CD4-positive, alpha-beta T cell treated with Interleukin-17A for 4 hours (primary cell): ENCODE measurements at regions not wholly inside any gene's neighbourhood (a gene's known extent, or its start where the extent isn't known, plus 50 kb on each side); places are given as distances from the start of the nearest gene placed in this dataset.
"Not testable (repeated sequence)": the region's sequence is repeated elsewhere in the genome, so short reads cannot be mapped to it uniquely, and the experiment has no call there.

Experiments
- DNase-seq: peaks from one replicate; pipeline ENCODE4 v3.0.0-alpha.2; 2020; ENCODE audit warnings: mixed read lengths

DNA sequence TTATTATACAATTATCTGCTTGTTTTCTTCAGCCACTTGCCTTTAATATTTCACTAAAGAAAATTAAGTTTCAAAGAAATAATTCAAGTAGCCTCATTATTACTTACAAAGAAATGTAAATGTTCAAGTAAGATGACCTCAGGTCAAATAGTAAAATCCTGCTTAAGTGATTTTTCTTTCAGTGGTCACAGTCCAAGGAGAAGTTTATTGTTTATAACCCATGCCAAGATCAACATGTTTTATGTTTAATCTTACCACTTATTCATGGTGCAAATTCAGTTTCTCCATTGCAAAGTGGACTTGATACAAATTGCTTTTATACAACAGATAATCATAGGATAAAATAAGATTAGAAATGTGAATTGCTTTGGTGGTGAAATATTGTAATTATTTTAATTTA, 370.2 kb upstream of the FLRT2 start:
- no peak for DNase-seq

DNA sequence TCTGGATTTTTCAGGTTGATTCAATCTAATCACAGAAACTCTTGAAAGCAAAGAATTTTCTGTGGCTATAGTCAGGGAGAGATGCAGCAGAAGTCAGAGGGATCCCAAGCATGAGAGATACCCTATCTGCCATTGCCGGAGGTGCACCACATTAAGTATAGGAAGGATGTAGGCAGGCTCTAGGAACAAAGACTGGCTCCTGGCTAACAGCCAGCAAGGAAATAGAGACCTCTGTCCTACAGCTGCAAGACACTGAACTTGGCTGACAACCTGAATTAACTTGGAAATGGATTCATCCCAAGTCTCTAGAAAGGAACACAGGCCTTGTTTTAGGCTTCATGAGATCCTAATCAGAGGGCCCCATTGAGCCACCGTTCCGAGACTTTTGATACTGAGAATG, 364.9 kb upstream of the FLRT2 start:
- no peak for DNase-seq

DNA sequence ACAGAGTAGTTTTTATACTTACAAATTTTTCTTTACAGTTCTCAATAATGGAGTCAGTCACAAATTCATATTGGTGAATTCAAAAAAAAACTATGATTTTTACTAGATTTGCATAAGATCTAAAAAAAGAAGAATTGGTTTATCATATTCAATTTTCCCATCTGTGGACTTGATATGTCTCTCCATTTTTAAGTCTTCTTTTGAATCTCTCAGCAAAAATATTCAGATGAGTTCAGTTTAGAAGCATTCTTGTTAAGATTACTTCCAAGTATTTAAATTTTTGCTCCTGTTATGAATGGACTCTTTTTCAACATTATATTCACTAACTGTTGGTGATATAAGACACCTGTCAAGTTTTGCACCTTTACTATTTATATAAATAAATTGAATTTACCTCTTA, 360.6 kb upstream of the FLRT2 start:
- no peak for DNase-seq

DNA sequence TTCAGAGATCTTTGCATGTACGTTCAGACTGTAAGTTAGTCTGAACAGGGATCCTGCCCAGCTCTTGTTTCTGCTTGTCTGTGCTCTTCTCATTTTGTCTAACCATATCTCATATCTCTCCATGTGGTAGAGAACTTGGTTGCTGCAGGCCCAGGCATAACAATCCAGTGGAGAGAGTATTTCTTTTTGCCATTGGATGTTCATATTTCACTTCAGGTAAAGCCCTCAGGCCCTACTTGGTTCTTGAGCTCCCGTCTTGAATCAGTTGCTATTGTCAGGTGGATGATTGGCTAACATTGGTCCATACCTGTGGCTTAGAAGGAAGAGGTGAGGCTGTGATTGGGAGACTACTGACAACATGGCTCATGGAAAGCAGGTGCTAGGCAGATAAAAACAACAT, 357.7 kb upstream of the FLRT2 start:
- no peak for DNase-seq

DNA sequence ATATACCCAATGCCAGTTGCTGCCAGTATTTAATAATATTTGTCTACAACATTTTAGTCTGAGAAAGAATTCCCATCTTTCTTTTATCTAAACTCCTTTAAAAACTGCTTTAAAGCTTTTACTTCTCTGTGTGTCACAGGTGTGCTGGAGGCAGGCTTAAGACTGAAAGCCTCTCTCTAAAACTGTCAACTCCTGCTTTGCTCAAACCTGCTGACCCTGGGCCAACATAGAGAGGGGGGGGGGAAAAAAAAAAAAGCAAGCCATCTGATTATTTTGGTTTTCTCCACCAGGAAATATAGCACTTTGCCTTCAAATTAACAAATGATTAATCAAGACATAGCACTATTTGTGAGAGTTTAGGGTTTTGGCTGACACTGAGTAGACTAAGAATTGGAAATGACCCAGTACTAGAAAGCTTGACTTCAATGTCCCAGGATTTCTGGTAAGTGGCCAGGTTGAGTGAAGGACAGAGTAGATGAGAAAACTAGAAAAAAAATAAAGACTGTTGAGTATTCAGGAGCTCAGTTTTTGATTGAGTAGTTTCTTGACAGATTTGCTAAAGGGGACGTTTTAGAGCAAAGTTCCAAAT, 357.0 kb upstream of the FLRT2 start:
- no peak for DNase-seq

DNA sequence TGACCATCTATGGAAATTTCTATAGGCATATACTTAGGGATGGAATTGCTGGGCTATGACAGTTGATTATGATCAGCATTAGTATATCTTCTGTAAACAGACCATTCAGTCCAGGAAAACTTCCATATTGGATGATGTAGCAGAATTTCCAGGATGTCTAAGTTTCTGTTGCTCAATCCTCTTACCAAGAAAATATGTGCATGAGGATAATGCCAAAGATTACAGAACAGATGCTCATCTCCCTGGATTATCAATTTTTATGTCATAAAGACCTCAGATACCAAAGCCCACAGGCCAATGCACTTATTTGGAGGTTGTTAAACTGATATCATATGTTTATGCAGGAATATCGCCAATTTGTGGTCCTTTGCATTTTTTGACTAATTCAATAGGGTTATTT, 354.4 kb upstream of the FLRT2 start:
- no peak for DNase-seq

DNA sequence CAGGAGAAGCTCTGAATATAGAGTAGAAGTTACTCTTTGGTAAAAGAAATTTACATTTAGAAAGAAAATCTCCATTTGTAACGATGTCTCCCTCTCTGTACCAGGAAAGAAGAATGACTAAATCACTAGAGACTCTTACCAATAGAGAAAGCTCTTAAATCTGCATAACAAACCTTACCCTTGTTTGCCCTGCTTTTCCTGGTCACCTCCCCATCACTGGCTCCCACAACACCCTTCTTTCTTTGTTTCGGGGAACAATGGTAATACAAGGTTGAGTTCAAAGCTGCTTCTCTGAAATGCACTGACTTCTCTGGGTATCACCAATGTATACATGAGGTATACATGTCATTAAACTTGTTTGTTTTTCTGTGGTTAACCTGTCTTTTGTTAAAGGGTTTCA, 351.1 kb upstream of the FLRT2 start:
- DNase-seq = no peak

DNA sequence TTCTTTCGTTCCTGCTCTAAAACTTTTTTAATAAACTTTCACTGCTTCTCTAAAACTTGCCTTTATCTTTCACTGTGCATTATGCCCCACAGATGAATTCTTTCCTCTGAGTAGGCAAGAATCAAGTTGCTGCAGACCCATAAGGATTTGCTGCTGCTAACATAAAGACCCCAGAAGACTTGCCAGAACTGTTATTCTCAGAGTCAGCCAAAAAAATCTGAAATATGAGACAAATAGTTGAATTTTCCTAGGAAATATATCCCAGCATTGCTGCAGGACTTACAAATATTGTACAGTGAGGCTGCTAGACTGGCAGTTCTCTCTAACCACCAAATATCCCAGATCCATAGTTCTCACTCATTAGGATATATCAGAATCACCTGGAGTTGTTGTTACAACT, 349.1 kb upstream of the FLRT2 start:
- no peak for DNase-seq

DNA sequence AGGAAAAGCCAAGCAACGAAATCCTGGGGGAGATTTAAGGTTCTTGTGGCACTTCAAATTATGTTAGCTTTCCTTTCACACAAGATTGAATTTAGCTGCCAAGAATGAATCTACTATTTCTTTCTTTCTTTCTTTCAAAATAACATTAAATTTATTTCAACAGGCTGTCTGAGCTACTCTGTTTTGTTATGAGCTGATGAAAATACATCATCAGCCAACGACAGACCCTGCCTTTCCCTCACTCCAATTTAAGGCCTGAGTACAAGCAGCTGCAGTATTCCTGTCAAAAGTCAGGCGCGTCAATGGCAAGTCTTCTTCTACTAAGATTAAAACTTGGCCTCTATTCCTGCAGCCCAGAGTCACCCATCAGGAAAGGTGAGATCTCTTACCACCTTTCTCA, 347.7 kb upstream of the FLRT2 start:
- no peak for DNase-seq

DNA sequence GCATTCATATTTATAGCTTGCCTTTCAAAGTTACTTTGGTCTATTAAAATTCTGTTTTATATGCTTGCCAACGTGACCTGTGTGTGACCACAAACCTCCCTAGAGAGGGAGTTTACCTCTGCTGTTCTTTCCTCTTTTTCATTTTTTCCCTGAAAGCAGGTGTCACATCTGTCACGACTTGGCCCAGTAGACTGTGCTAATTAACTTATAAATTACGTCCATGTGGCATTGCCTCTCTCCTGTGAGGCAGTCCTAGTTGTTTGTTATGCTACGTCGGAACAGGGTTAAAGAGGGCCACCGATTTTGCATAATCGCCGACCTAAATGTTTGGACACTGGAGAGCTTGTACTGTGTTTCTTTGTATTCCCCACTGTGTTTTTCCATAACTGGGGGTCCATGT, 343.9 kb upstream of the FLRT2 start:
- DNase-seq = no peak

DNA sequence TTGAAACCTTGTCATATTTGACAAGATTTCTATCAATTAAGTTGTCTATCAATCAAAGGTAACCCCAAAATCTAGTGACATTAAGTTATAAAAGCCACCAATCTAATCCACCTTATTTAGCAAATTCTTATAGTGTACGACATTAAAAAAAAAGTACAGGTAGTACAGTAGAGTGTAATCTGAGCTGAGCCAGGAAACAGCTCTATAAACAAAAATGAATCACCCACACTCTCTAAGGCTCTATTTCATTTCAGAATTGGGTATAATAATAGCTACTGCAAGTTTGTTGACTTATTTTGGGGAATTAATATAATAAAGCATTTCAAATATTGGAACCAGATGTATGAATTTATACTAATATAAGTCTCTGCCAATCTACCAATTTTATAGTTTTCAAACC, 342.4 kb upstream of the FLRT2 start:
- no peak for DNase-seq

DNA sequence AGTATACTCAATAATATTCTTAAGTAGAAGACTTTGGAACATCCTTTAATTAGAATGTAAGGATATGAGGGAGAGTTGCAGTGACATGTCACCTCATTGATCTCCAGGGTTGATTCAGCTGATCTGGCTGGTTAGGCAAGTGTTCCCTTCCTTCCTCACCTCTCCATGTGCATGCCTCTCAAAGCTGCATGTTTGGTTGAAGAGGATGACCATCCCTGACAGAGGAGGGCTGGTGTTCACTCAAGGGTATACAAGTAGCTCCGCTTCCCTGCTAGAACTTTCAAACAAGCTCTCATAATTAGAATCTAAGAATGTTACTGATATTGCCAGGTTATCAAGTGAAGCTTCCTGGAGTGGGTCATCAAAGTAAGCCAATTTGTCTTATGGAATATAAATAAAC, 341.1 kb upstream of the FLRT2 start:
- DNase-seq = no peak

DNA sequence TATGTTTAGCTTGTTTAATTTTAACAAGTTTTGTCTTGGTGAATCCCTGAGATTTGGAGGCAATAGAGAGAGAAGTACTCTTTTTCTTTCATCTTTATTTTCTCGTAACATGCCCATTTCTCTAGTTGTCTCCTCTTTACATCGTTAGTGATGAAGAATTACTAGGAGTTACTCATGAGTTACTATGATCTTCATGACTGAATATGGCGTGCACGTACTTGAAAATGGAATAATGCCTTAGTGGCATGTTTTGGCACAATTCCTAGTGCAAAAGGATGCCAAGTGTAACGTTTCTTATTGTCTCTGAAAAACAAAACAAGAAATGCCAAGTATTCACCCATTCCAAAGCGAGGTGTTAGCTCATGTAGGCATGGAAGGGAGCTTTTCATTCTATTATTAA, 340.7 kb upstream of the FLRT2 start:
- not testable (repeated sequence) for DNase-seq

DNA sequence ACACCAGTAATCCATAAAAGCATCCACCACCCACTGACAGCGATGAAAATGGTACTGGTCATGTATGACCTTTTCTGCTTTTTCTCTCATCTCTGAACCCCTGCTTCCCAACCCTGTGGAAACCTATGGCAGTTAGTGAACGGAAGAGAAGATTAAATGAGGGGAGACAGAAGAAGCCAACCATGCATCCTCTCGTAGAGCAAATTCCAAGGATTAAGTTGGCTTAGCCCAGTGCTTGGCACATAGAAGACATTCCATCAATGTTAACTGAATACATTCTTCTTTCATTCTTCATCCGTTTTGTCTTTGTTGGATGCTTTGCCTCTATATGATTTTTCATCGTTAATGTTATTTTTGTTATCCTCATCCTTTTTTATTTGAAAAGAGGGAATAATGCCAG, 339.7 kb upstream of the FLRT2 start:
- no peak for DNase-seq

DNA sequence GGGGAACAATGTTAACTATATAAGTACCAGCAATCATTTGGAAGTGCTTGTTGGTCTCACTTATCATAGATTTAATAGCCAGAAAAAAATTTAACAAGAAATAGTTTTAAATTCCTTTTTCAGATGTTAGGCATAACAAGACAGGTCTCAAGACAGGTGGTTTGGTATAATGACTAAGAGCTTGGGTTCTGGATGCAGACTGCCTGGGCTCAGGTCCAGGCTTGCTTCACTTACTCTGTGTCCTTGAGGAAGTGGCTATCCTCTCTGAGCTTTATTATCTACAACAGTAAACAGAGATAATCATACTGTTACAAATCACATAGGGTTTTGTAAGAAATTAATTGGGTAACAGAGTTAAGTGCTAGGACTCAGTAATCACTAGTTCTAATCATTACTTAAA, 338.0 kb upstream of the FLRT2 start:
- no peak for DNase-seq

DNA sequence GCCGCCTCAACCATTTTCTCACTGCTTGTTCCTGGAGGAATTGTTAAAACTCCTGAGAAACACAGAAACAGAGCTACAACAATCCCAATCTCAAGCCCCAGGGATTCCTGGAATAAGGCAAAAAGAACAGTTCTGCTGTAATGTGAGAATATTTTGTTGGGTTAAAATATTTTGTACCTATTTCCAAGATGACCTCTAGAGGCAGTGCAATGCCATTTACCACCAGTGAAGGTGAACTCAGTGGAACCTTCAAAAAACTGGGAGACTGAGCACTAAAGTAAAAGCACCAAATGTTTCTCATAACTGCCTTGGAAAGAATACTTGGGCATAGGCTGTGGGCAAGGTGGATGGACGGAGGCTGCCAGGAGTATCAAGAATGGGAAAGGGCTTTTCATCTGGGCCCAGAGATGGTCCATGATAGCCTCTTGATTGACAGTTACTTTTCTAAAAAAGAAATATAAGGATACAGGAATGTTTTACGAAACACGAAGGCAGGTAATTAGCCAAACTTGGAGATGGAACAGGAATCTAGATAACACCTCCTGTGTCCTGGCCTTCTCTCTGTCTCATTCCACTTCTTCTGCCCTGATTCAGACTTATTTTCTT, 334.0 kb upstream of the FLRT2 start:
- DNase-seq = no peak

DNA sequence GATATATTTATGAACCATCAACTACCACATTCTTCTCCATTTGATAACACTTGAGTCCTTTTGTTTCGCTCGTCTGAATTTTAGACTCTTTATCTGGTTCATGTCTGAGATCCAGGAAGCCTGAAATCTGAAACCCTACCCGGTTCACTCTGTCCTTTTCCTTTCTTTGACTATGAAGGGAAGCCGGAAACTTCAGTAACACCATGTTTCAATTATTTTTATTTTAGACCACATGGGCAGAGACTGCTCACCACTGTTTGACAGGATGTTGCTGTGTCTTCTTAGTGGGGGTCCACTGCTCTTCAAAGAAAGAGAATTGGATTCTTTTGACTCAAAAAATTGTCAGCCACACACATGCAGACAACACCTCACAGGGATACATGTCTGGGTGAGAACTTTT, 331.9 kb upstream of the FLRT2 start:
- no peak for DNase-seq

DNA sequence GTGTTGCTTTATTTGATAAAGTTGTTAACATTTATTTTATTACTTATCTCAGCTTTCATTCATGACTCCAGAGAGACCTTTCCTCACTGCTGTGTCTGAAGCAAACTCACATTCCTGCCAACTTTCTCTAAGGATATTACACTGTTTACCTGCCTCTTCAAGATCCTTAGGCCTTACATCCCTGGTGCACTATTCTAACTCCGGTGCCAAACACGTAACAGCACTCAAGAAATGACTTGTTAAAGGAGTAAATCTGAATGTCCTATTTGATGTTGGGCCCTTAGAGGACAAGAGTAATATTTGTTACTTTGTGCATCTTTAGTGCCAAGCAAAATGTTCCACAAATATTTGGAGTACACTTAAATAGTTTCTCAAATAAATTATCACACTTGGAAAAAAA, 324.1 kb upstream of the FLRT2 start:
- no peak for DNase-seq

DNA sequence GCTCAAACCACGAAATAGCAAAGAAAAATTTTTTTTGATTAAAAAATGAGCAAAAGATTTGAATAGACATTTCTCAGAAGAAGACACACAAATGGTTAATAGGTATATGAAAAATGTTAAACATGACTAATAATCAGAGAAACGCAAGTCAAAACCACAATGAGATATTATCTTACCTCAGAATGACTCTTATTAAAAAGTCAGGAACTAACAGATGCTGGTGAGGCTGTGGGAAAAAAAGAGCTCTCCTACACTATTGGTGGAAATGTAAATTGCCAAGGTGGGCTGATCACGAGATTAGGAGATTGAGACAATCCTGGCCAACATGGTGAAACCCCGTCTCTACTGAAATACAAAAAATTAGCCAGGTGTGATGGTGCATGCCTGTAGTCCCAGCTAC, 315.5 kb upstream of the FLRT2 start:
- DNase-seq = no peak

DNA sequence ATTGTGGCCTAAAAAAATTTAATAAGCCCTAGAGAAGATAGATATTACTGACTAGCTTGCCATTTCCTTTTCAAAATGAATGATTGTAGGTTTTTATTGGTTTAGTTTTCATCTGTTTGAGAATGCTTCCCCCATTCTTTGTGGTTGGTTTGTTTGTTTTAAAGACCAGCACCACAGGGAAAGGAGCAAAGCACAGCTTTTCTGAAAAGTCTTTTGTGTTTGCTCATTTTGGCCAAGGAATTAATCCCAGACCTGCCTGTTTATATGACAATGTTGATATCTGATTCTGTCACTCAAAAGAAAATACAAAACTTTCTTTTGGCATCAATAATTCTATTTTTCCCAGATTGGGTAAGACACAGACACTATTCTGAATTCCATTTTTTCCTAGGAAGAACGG, 312.5 kb upstream of the FLRT2 start:
- no peak for DNase-seq

DNA sequence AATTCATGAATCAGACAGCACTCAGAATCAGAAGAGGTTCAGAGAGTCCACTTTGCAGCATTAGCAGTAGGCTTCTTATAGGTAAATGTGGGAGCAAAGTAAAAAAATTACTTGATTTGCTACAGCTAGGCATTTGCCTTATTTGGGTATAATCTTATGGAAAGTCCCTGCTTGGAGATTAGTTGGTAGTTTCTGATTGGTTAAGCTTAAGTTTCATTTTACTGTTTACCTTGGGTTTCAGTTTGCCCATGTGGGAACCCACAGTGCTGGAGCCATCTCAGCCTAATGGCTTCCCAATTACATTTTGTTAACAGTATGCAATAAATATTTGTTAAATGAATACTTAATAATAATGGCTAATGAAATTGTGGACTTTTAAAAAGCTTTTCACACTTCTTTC, 311.0 kb upstream of the FLRT2 start:
- DNase-seq = no peak

DNA sequence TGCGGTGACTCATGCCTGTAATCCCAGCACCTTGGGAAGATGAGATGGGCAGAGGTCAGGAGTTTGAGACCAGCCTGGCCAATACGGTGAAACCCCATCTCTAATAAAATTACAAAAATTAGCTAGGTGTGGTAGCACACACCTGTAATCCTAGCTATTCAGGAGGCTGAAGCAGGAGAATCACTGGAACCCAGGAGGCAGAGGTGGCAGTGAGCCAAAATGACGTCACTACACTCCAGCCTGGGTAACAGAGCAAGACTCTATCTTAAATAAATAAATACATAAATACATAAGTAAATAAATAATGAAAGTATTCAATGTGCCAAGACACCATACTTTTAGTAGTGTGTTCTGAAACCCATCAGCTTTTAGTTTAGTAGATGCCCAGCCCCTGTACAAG, 308.1 kb upstream of the FLRT2 start:
- no peak for DNase-seq

DNA sequence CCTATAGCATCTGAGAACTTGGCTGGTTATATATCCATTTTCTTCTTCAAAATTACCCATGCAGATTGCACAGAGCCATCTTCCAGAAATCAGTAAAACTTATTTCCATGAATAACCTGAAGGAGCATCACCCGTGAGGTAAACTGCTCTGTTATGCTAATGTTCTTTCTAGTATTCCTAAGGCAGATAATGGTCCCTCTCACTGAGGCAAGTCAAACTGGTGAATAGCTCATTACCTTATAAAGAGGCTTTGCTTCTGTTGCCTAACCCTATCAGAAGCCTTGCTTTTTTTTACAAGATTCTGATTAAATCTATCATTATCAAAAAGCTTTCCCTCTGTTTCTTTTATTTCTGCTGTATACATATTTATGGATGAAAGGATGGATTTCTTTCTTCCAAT, 307.6 kb upstream of the FLRT2 start:
- DNase-seq = no peak

DNA sequence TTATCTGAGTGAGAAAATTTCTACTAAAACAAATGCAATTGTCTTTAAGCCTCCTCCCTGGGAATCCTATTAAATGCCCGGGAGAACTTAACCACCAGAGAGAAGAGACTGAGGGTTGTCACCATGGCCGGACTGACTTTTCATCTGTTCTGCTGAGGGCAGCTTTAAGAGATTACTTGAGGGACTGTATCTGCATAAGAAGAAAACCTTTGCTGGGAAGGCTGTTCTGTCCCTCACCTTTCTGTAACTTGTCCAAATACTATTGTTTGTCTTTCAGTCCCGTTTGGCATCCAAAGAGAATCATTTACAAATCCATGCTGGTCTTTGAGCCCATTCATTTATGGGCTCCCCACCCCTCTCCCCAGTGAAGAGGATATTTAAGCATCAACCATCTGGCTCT, 306.3 kb upstream of the FLRT2 start:
- no peak for DNase-seq

DNA sequence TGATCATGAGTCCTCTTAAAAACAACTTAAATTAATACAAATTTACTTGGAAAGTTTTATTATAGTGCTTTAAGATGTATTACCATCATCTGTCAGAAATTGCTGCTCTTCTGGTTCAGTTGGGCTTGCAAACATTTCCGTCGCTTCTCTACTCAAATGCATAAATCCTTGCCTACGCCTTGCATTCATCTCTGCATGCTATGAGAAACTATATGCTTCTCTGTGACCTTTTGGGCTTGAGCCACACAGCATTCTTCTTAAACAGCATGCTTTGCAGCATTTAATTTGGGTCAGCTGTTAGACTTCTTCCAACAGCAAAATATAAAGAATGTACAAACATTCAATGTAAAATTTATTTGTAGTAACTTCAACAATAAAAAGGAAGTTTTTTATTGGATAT, 305.7 kb upstream of the FLRT2 start:
- no peak for DNase-seq

DNA sequence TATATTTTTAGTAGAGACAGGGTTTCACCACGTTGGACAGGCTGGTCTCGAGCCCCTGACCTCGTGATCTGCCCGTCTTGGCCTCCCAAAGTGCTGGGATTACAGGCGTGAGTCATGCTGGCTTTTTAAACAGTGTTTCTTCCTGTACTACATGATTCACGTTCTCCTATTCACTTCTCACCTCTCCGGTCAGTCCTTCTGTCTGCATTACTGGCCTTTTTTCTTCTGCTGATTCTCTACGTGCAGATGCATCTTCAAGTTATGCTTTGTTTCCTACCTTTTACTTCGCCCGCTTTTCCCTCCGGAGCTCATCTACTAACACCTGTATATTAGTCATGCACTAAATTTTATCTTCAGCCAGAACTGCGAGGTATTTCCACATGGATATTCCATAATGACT, 296.2 kb upstream of the FLRT2 start:
- DNase-seq = no peak
